Liver (tissue), 8 donors: ENCODE measurements at regions not wholly inside any gene's neighbourhood (a gene's known extent, or its start where the extent isn't known, plus 50 kb on each side); places are given as distances from the start of the nearest gene placed in this dataset.

ENCODE experiments used
- DNase-seq: peaks from one replicate; pipeline ENCODE4 v3.0.0-alpha.2; 2017; ENCODE audit warnings: low spot score
- H3K27ac ChIP-seq, 2 donors: one replicate each; pipeline ENCODE4 v1.7.0; 2013; ENCODE audit warnings: inconsistent platforms in 2 of 2, low read length in 2 of 2, control low read depth in 1 of 2, low read depth in 1 of 2, mild to moderate bottlenecking in 1 of 2
- H3K27me3 ChIP-seq, 4 donors: one replicate each; pipeline versions ENCODE4 v1.6.1 to v1.7.0; 2013; ENCODE audit warnings: low read length in 3 of 4, inconsistent platforms in 1 of 4, mild to moderate bottlenecking in 1 of 4, moderate library complexity in 1 of 4; ENCODE audit not compliant: control insufficient read depth in 4 of 4, insufficient read depth in 4 of 4
- H3K36me3 ChIP-seq, 4 donors: one replicate each; pipeline versions ENCODE4 v1.6.1 to v1.7.0; 2013; ENCODE audit warnings: low read length in 3 of 4, mild to moderate bottlenecking in 3 of 4, low read depth in 1 of 4, moderate library complexity in 1 of 4; ENCODE audit not compliant: control insufficient read depth in 4 of 4, insufficient read depth in 3 of 4
- H3K4me1 ChIP-seq, 4 donors: one replicate each; pipeline versions ENCODE4 v1.6.1 to v1.7.0; 2013; ENCODE audit warnings: low read length in 3 of 4, mild to moderate bottlenecking in 3 of 4, moderate library complexity in 1 of 4; ENCODE audit not compliant: control insufficient read depth in 4 of 4, insufficient read depth in 4 of 4
- H3K4me3 ChIP-seq, 3 donors: one replicate each; pipeline versions ENCODE4 v1.6.1 to v1.7.0; 2013; ENCODE audit warnings: low read length in 3 of 3, control low read depth in 1 of 3, low read depth in 1 of 3, mild to moderate bottlenecking in 1 of 3
- H3K9ac ChIP-seq, 2 donors: one replicate each; pipeline ENCODE4 v1.7.0; 2013; ENCODE audit warnings: low read length in 2 of 2, mild to moderate bottlenecking in 2 of 2, moderate library complexity in 2 of 2, control low read depth in 1 of 2, low read depth in 1 of 2
- H3K9me3 ChIP-seq, 4 donors: one replicate each; pipeline versions ENCODE4 v1.6.1 to v1.7.0; 2013; ENCODE audit warnings: low read length in 3 of 4; ENCODE audit not compliant: control insufficient read depth in 4 of 4
- EGR1 ChIP-seq, 2 donors: IDR thresholded peaks; 2 replicates each; pipeline ENCODE4 v1.6.1; 2016 to 2018; ENCODE audit warnings: antibody characterized with exemption in 2 of 2, low read depth in 2 of 2
- FOXA1 ChIP-seq: IDR thresholded peaks from 2 replicates; pipeline ENCODE4 v1.6.1; 2016; ENCODE audit warnings: antibody characterized with exemption
- GABPA ChIP-seq, 2 donors: IDR thresholded peaks in 1 of 2; conservative IDR thresholded peaks in 1 of 2; 2 replicates each; pipeline ENCODE4 v1.6.1; 2016; ENCODE audit warnings: antibody characterized with exemption in 2 of 2, mild to moderate bottlenecking in 1 of 2, moderate library complexity in 1 of 2
- HNF4A ChIP-seq, 2 donors: conservative IDR thresholded peaks; 2 replicates each; pipeline ENCODE4 v1.6.1; 2016; ENCODE audit warnings: antibody characterized with exemption in 2 of 2, mild to moderate bottlenecking in 2 of 2
- HNF4G ChIP-seq: IDR thresholded peaks from 2 replicates; pipeline ENCODE4 v1.6.1; 2016; ENCODE audit warnings: antibody characterized with exemption
- JUND ChIP-seq, 2 donors: IDR thresholded peaks; 2 replicates each; pipeline ENCODE4 v1.6.1; 2016; ENCODE audit warnings: antibody characterized with exemption in 2 of 2
- MAX ChIP-seq: IDR thresholded peaks from 2 replicates; pipeline ENCODE4 v1.6.1; 2016; ENCODE audit warnings: antibody characterized with exemption
- RAD21 ChIP-seq, 2 donors: IDR thresholded peaks; 2 replicates each; pipeline ENCODE4 v1.6.1; 2016; ENCODE audit warnings: antibody characterized with exemption in 2 of 2, mild to moderate bottlenecking in 2 of 2
- RXRA ChIP-seq, 2 donors: IDR thresholded peaks; 2 replicates each; pipeline ENCODE4 v1.6.1; 2017 to 2018; ENCODE audit warnings: antibody characterized with exemption in 2 of 2, mild to moderate bottlenecking in 1 of 2
- SP1 ChIP-seq: IDR thresholded peaks from 2 replicates; pipeline ENCODE4 v1.6.1; 2018; ENCODE audit warnings: antibody characterized with exemption, mild to moderate bottlenecking
- TAF1 ChIP-seq: conservative IDR thresholded peaks from 2 replicates; pipeline ENCODE4 v1.6.1; 2016; ENCODE audit warnings: antibody characterized with exemption, mild to moderate bottlenecking
- YY1 ChIP-seq: IDR thresholded peaks from 2 replicates; pipeline ENCODE4 v1.6.1; 2016; ENCODE audit warnings: antibody characterized with exemption, mild to moderate bottlenecking
- WGBS: extraction: QIAGEN DNeasy Blood & Tissue Kit; methylation state at CpG from one replicate; pipeline ENCODE4 v1.1.7; 2013; 5-methylcytosine and 5-hydroxymethylcytosine counted together
- TF ChIP-seq, protein P1 (sequence below): IDR thresholded peaks from 2 replicates; pipeline ENCODE4 v1.6.1; 2016; ENCODE audit warnings: antibody characterized with exemption, mild to moderate bottlenecking
- TF ChIP-seq, protein P2 (sequence below): IDR thresholded peaks from 2 replicates; pipeline ENCODE4 v1.6.1; 2016; ENCODE audit warnings: antibody characterized with exemption
- TF ChIP-seq, protein P3 (sequence below): fragments of 150-350 bp; IDR thresholded peaks from 2 replicates; pipeline ENCODE4 v1.5.1; 2017; ENCODE audit warnings: improper control_type of control experiment, low read depth, low read length; ENCODE audit not compliant: missing input control
- donor health status: healthy.
- donor health status: healthy.
- donor health status: healthy.
- donor health status: healthy.
- donor health status: healthy.

GRCh38 chr5:87831499-87831898, 418.8 kb upstream of the CCNH start:
- H3K36me3 ChIP-seq = no peaks in the 10 kb centered on the region
- H3K9ac ChIP-seq = no peak overlapping the region
- TF ChIP-seq GABPA (IDR thresholded peaks at IDR 0.05 in 1 of 2, conservative IDR thresholded peaks at IDR 0.05 in 1 of 2) (no peak), JUND (IDR thresholded peaks at IDR 0.05) (no peak), HNF4G (no peak), MAX (no peak)
- H3K27ac ChIP-seq = no peak overlapping the region
- H3K27me3 ChIP-seq = no peaks in the 10 kb centered on the region
- peaks cover 0 to 7% (median 2%) of the 10 kb centered on the region in 4 donors for H3K4me1 ChIP-seq
- 89% methylated on average over 2 of the region's 2 CpGs for WGBS
- no peak for DNase-seq
- H3K4me3 ChIP-seq = no peak overlapping the region
- peaks cover 0 to 3% (median under 1%) of the 10 kb centered on the region in 4 donors for H3K9me3 ChIP-seq

DNA sequence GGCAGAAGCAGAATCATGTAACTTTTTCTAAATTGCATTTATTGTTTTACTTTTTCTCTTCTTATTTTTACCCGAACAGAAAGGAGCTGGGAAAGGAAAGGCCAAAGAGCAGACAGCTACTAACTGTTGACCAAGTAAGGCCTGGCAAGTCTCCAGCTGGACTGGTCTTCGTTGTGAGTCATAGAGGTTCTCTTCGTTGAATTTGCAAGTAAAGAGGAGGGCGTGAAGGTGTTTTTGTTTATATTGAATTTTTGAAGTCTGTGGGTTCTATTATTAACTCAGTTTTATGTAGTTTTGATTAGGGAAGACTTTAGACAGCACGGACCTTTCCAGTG, 416.5 kb upstream of the CCNH start:
- Histone ChIP-seq H3K36me3 (no peaks in the 10 kb centered on the region), H3K9ac (no peak overlapping the region), H3K4me3 (no peak overlapping the region), H3K9me3 (peaks cover 0 to 3% (median under 1%) of the 10 kb centered on the region in 4 donors), H3K4me1 (peaks cover 0 to 7% (median 2%) of the 10 kb centered on the region in 4 donors), H3K27ac (no peak overlapping the region), H3K27me3 (no peaks in the 10 kb centered on the region)
- TF ChIP-seq RXRA (IDR thresholded peaks at IDR 0.05) (peak; percentile 25 to 32), TAF1 (no peak), SP1 (peak; percentile 65), FOXA1 (no peak), JUND (IDR thresholded peaks at IDR 0.05) (peak; percentile 89 to 94), GABPA (IDR thresholded peaks at IDR 0.05 in 1 of 2, conservative IDR thresholded peaks at IDR 0.05 in 1 of 2) (no peak), HNF4A (conservative IDR thresholded peaks at IDR 0.05) (peak; percentile 79 to 82), MAX (peak; percentile 12)
- TF ChIP-seq, protein P1, sequence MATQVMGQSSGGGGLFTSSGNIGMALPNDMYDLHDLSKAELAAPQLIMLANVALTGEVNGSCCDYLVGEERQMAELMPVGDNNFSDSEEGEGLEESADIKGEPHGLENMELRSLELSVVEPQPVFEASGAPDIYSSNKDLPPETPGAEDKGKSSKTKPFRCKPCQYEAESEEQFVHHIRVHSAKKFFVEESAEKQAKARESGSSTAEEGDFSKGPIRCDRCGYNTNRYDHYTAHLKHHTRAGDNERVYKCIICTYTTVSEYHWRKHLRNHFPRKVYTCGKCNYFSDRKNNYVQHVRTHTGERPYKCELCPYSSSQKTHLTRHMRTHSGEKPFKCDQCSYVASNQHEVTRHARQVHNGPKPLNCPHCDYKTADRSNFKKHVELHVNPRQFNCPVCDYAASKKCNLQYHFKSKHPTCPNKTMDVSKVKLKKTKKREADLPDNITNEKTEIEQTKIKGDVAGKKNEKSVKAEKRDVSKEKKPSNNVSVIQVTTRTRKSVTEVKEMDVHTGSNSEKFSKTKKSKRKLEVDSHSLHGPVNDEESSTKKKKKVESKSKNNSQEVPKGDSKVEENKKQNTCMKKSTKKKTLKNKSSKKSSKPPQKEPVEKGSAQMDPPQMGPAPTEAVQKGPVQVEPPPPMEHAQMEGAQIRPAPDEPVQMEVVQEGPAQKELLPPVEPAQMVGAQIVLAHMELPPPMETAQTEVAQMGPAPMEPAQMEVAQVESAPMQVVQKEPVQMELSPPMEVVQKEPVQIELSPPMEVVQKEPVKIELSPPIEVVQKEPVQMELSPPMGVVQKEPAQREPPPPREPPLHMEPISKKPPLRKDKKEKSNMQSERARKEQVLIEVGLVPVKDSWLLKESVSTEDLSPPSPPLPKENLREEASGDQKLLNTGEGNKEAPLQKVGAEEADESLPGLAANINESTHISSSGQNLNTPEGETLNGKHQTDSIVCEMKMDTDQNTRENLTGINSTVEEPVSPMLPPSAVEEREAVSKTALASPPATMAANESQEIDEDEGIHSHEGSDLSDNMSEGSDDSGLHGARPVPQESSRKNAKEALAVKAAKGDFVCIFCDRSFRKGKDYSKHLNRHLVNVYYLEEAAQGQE = no peak
- TF ChIP-seq, protein P2, sequence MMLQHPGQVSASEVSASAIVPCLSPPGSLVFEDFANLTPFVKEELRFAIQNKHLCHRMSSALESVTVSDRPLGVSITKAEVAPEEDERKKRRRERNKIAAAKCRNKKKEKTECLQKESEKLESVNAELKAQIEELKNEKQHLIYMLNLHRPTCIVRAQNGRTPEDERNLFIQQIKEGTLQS = peak; percentile 52
- peak; percentile 62 for DNase-seq
- WGBS = 29% methylated on average over 5 of the region's 5 CpGs

- Histone ChIP-seq H3K4me1 (peaks cover 0 to 7% (median 2%) of the 10 kb centered on the region in 4 donors), H3K36me3 (no peaks in the 10 kb centered on the region), H3K9me3 (peaks cover 0 to 3% (median under 1%) of the 10 kb centered on the region in 4 donors), H3K9ac (no peak overlapping the region), H3K4me3 (no peak overlapping the region), H3K27me3 (no peaks in the 10 kb centered on the region), H3K27ac (peak overlapping the region in 1 of 2 donors; percentile 0)
- DNase-seq = no peak
- WGBS = 47% methylated on average over 2 of the region's 2 CpGs
- no peak for TF ChIP-seq RAD21 (IDR thresholded peaks at IDR 0.05)
- peak; percentile 6 for TF ChIP-seq MAX
- TF ChIP-seq RXRA (IDR thresholded peaks at IDR 0.05) = peak in 1 of 2 donors; percentile 20
- no peak for TF ChIP-seq EGR1 (IDR thresholded peaks at IDR 0.05; ENCODE audit: low read depth in 2 of 2)
- no peak for TF ChIP-seq YY1
- TF ChIP-seq, protein P3, sequence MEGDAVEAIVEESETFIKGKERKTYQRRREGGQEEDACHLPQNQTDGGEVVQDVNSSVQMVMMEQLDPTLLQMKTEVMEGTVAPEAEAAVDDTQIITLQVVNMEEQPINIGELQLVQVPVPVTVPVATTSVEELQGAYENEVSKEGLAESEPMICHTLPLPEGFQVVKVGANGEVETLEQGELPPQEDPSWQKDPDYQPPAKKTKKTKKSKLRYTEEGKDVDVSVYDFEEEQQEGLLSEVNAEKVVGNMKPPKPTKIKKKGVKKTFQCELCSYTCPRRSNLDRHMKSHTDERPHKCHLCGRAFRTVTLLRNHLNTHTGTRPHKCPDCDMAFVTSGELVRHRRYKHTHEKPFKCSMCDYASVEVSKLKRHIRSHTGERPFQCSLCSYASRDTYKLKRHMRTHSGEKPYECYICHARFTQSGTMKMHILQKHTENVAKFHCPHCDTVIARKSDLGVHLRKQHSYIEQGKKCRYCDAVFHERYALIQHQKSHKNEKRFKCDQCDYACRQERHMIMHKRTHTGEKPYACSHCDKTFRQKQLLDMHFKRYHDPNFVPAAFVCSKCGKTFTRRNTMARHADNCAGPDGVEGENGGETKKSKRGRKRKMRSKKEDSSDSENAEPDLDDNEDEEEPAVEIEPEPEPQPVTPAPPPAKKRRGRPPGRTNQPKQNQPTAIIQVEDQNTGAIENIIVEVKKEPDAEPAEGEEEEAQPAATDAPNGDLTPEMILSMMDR = no peak
- no peak for TF ChIP-seq HNF4G
- no peak for TF ChIP-seq TAF1
- TF ChIP-seq JUND (IDR thresholded peaks at IDR 0.05) = no peak
These were observed 416.0 kb upstream of the CCNH start for GRCh38 chr5:87828545-87829216.
